CD14-positive monocyte (primary cell): ENCODE measurements at regions not wholly inside any gene's neighbourhood (a gene's known extent, or its start where the extent isn't known, plus 50 kb on each side); places are given as distances from the start of the nearest gene placed in this dataset.

Source experiments
- DNase-seq, 3 donors: peaks; one replicate each; pipeline ENCODE4 v3.0.0-alpha.2; 2011 to 2022
- H2AFZ ChIP-seq: 2 replicates; pipeline ENCODE4 v1.6.0; 2012; ENCODE audit warnings: mild to moderate bottlenecking, low read depth, low read length, inconsistent platforms; ENCODE audit not compliant: insufficient read depth, poor library complexity, severe bottlenecking
- H3K27ac ChIP-seq, 2 donors: 1 replicate in 1 of 2; 2 replicates in 1 of 2; pipeline ENCODE4 v1.5.1; 2012 to 2013; ENCODE audit warnings: low read length in 2 of 2, control low read depth in 1 of 2, inconsistent platforms in 1 of 2, low read depth in 1 of 2, mild to moderate bottlenecking in 1 of 2
- H3K27me3 ChIP-seq, 2 donors: one replicate each; pipeline versions ENCODE4 v1.6.0 to v1.6.1; 2011 to 2013; ENCODE audit warnings: low read length in 2 of 2; ENCODE audit not compliant: control insufficient read depth in 2 of 2, insufficient read depth in 2 of 2
- H3K36me3 ChIP-seq, 2 donors: replicated peaks in 1 of 2; 1 replicate in 1 of 2; 2 replicates in 1 of 2; pipeline versions ENCODE4 v1.5.1 to v1.6.1; 2012 to 2013; ENCODE audit warnings: low read length in 2 of 2, control low read depth in 1 of 2, inconsistent platforms in 1 of 2, mild to moderate bottlenecking in 1 of 2; ENCODE audit not compliant: insufficient read depth in 2 of 2, control insufficient read depth in 1 of 2
- H3K4me1 ChIP-seq, 2 donors: 1 replicate in 1 of 2; 2 replicates in 1 of 2; pipeline versions ENCODE4 v1.5.1 to v1.6.1; 2012 to 2013; ENCODE audit warnings: low read length in 2 of 2, control low read depth in 1 of 2, inconsistent platforms in 1 of 2, mild to moderate bottlenecking in 1 of 2, moderate library complexity in 1 of 2; ENCODE audit not compliant: insufficient read depth in 2 of 2, control insufficient read depth in 1 of 2
- H3K4me2 ChIP-seq: replicated peaks from 2 replicates; pipeline ENCODE3; 2012; ENCODE audit warnings: low read length, moderate library complexity, mild to moderate bottlenecking; ENCODE audit not compliant: poor library complexity, severe bottlenecking; ENCODE audit errors: extremely low read depth
- H3K4me3 ChIP-seq, 3 experiments: fragments of 200-600 bp in 1 of 3; sonication (generic) in 1 of 3; replicated peaks in 1 of 3; 1 replicate in 2 of 3; 2 replicates in 1 of 3; pipeline ENCODE4 v1.5.1; 2011 to 2013; ENCODE audit warnings: low read length in 3 of 3, mild to moderate bottlenecking in 3 of 3, control low read depth in 2 of 3, low read depth in 2 of 3, inconsistent platforms in 1 of 3, moderate library complexity in 1 of 3
- H3K79me2 ChIP-seq: 2 replicates; pipeline ENCODE4 v1.6.0; 2012; ENCODE audit warnings: mild to moderate bottlenecking, control low read depth, inconsistent platforms, low read length, moderate library complexity; ENCODE audit not compliant: insufficient read depth
- H3K9ac ChIP-seq: 2 replicates; pipeline ENCODE4 v1.6.0; 2017; ENCODE audit warnings: low read length, mild to moderate bottlenecking; ENCODE audit not compliant: insufficient read depth, poor library complexity, severe bottlenecking
- H3K9me3 ChIP-seq, 2 donors: replicated peaks in 1 of 2; 1 replicate in 1 of 2; 2 replicates in 1 of 2; pipeline versions ENCODE4 v1.5.1 to v1.6.1; 2012 to 2013; ENCODE audit warnings: low read length in 2 of 2, control low read depth in 1 of 2; ENCODE audit not compliant: control insufficient read depth in 1 of 2, insufficient read depth in 1 of 2
- H4K20me1 ChIP-seq: 2 replicates; pipeline ENCODE4 v1.6.0; 2012; ENCODE audit warnings: mild to moderate bottlenecking, low read length, control low read depth, moderate library complexity; ENCODE audit not compliant: insufficient read depth
- H3K27ac Mint-ChIP-seq, 7 donors: one replicate each; pipeline ENCODE4 v1.8.0; 2020; ENCODE audit warnings: mild to moderate bottlenecking in 7 of 7, mixed read lengths in 7 of 7, moderate library complexity in 6 of 7, inconsistent platforms in 2 of 7
- H3K27me3 Mint-ChIP-seq, 3 donors: one replicate each; pipeline ENCODE4 v1.8.0; 2021 to 2022; ENCODE audit warnings: low read depth in 3 of 3, mild to moderate bottlenecking in 3 of 3, mixed read lengths in 3 of 3, moderate library complexity in 3 of 3, inconsistent platforms in 1 of 3
- H3K36me3 Mint-ChIP-seq, 2 donors: one replicate each; pipeline ENCODE4 v1.8.0; 2020; ENCODE audit warnings: mixed read lengths in 2 of 2, inconsistent platforms in 1 of 2, mild to moderate bottlenecking in 1 of 2
- H3K4me1 Mint-ChIP-seq: one replicate; pipeline ENCODE4 v1.8.0; 2020; ENCODE audit warnings: mild to moderate bottlenecking, mixed read lengths
- H3K4me3 Mint-ChIP-seq, 2 donors: one replicate each; pipeline ENCODE4 v1.8.0; 2020; ENCODE audit warnings: mild to moderate bottlenecking in 2 of 2, mixed read lengths in 2 of 2, moderate library complexity in 1 of 2
- H3K9me3 Mint-ChIP-seq, 7 donors: one replicate each; pipeline ENCODE4 v1.8.0; 2020 to 2022; ENCODE audit warnings: mixed read lengths in 7 of 7, mild to moderate bottlenecking in 6 of 7, moderate library complexity in 6 of 7, inconsistent platforms in 2 of 7
- CTCF ChIP-seq: fragments of 200-600 bp; IDR thresholded peaks from one replicate; pipeline ENCODE4 v1.8.0; 2022; ENCODE audit warnings: antibody characterized with exemption, mild to moderate bottlenecking
- WGBS: methylation state at CpG from one replicate; pipeline ENCODE4 v1.1.5; 2013; ENCODE audit warnings: missing lambda C conversion rate; ENCODE audit not compliant: insufficient coverage; 5-methylcytosine and 5-hydroxymethylcytosine counted together
- intact Hi-C, 2 donors: fragments of 100-400 bp; cut with micrococcal nuclease; formaldehyde crosslinking; loops; one replicate each; pipeline versions ENCODE4 v1.15.0 to v1.15.1; 2023

GRCh38 chr13:105972811-105973590 is 562.5 kb downstream of the EFNB2 start:
- no peaks in the 10 kb centered on the region for H3K27me3 ChIP-seq
- no peaks in the 10 kb centered on the region for H3K4me1 Mint-ChIP-seq
- 92% methylated on average over 12 of the region's 14 CpGs for WGBS
- H3K27ac ChIP-seq: no peak overlapping the region
- no peaks in the 10 kb centered on the region for H3K36me3 Mint-ChIP-seq
- H3K9ac ChIP-seq: no peak overlapping the region
- no peaks in the 10 kb centered on the region for H3K36me3 ChIP-seq
- no peak for DNase-seq
- no peak overlapping the region for H3K4me3 ChIP-seq
- H3K27ac Mint-ChIP-seq: no peak overlapping the region
- H3K4me1 ChIP-seq: no peaks in the 10 kb centered on the region
- peaks cover 9 to 14% of the 10 kb centered on the region in 2 donors for H3K9me3 ChIP-seq
- no peak overlapping the region for H3K4me2 ChIP-seq
- no peaks in the 10 kb centered on the region for H3K79me2 ChIP-seq
- no peaks in the 10 kb centered on the region for H4K20me1 ChIP-seq
- H3K9me3 Mint-ChIP-seq: peaks cover 3 to 32% (median 9%) of the 10 kb centered on the region in 7 donors
- no peak overlapping the region for H2AFZ ChIP-seq
- no peak overlapping the region for H3K4me3 Mint-ChIP-seq
- peaks cover 0 to 3% (median 2%) of the 10 kb centered on the region in 3 donors for H3K27me3 Mint-ChIP-seq
- intact Hi-C loops: no loop called here
- no peak for TF ChIP-seq CTCF

- no peaks in the 10 kb centered on the region for H4K20me1 ChIP-seq
- H3K36me3 Mint-ChIP-seq: no peaks in the 10 kb centered on the region
- no peaks in the 10 kb centered on the region for H3K4me1 ChIP-seq
- H3K4me3 ChIP-seq: no peak overlapping the region
- no peak overlapping the region for H3K27ac Mint-ChIP-seq
- H2AFZ ChIP-seq: no peak overlapping the region
- no peaks in the 10 kb centered on the region for H3K4me1 Mint-ChIP-seq
- TF ChIP-seq CTCF: no peak
- no peaks in the 10 kb centered on the region for H3K36me3 ChIP-seq
- H3K9me3 ChIP-seq: peaks cover 9 to 14% of the 10 kb centered on the region in 2 donors
- H3K27me3 Mint-ChIP-seq: peaks cover 0 to 3% (median 3%) of the 10 kb centered on the region in 3 donors
- H3K4me3 Mint-ChIP-seq: no peak overlapping the region
- no peak overlapping the region for H3K27ac ChIP-seq
- 88% methylated on average over 7 of the region's 7 CpGs for WGBS
- peaks cover 3 to 25% (median 6%) of the 10 kb centered on the region in 7 donors for H3K9me3 Mint-ChIP-seq
- no peak overlapping the region for H3K9ac ChIP-seq
- DNase-seq: no peak
- intact Hi-C loops: no loop called here
- no peaks in the 10 kb centered on the region for H3K27me3 ChIP-seq
- H3K4me2 ChIP-seq: no peak overlapping the region
- H3K79me2 ChIP-seq: no peaks in the 10 kb centered on the region
These were observed 563.1 kb downstream of the EFNB2 start for GRCh38 chr13:105972306-105972721.
